ENCODE measurements at regions not wholly inside any gene's neighbourhood (a gene's known extent, or its start where the extent isn't known, plus 50 kb on each side); places are given as distances from the start of the nearest gene placed in this dataset.

GRCh38 chr6:140768133-140768532 lies 1364.6 kb upstream of the GJE1 start:
- no peak for TF ChIP-seq POLR2AphosphoS5 (IDR thresholded peaks at IDR 0.05)
- TF ChIP-seq SMC3 (conservative IDR thresholded peaks at IDR 0.05; ENCODE audit: poor library complexity) = no peak
- TF ChIP-seq EZH2 (IDR thresholded peaks at IDR 0.05; ENCODE audit: borderline replicate concordance, insufficient read depth, low read length, poor library complexity, severe bottlenecking) = no peak

Measured in neural cell (in vitro differentiated cells).